Mesenchymal stem cell (in vitro differentiated cells and primary cell): ENCODE measurements at regions not wholly inside any gene's neighbourhood (a gene's known extent, or its start where the extent isn't known, plus 50 kb on each side); places are given as distances from the start of the nearest gene placed in this dataset.
A peak's percentile ranks its signal among the peaks of the same experiment; 100 is the strongest.

Source experiments
- DNase-seq: peaks from one replicate; pipeline ENCODE4 v3.0.0-alpha.2; 2013
- H2AFZ ChIP-seq: one replicate; pipeline ENCODE4 v1.6.1; 2013; ENCODE audit warnings: low read depth, mild to moderate bottlenecking, control low read depth, inconsistent platforms, low read length, moderate library complexity
- H2AK5ac ChIP-seq: 2 replicates; pipeline ENCODE4 v1.6.1; 2013; ENCODE audit warnings: low read length, moderate library complexity, mild to moderate bottlenecking, inconsistent platforms; ENCODE audit not compliant: severe bottlenecking
- H2BK120ac ChIP-seq: one replicate; pipeline ENCODE4 v1.6.1; 2013; ENCODE audit warnings: low read depth, mild to moderate bottlenecking, inconsistent platforms, low read length, moderate library complexity
- H2BK12ac ChIP-seq, 2 experiments: one replicate each; pipeline ENCODE4 v1.6.1; 2013; ENCODE audit warnings: inconsistent platforms in 2 of 2, low read length in 2 of 2, mild to moderate bottlenecking in 2 of 2, moderate library complexity in 2 of 2, control low read depth in 1 of 2
- H2BK15ac ChIP-seq: one replicate; pipeline ENCODE4 v1.6.1; 2013; ENCODE audit warnings: mild to moderate bottlenecking, low read depth, inconsistent platforms; ENCODE audit not compliant: poor library complexity, severe bottlenecking
- H2BK5ac ChIP-seq: 2 replicates; pipeline ENCODE4 v1.6.1; 2013; ENCODE audit warnings: low read depth, mild to moderate bottlenecking, low read length, control low read depth, inconsistent platforms; ENCODE audit not compliant: poor library complexity, severe bottlenecking
- H3K14ac ChIP-seq, 2 experiments: one replicate each; pipeline ENCODE4 v1.6.1; 2013; ENCODE audit warnings: inconsistent platforms in 2 of 2, low read length in 2 of 2, control low read depth in 1 of 2, mild to moderate bottlenecking in 1 of 2, moderate library complexity in 1 of 2
- H3K18ac ChIP-seq, 2 experiments: one replicate each; pipeline ENCODE4 v1.6.1; 2013; ENCODE audit warnings: inconsistent platforms in 2 of 2, low read length in 2 of 2, control low read depth in 1 of 2, low read depth in 1 of 2, mild to moderate bottlenecking in 1 of 2
- H3K23ac ChIP-seq, 2 experiments: one replicate each; pipeline ENCODE4 v1.6.1; 2013; ENCODE audit warnings: inconsistent platforms in 2 of 2, low read length in 2 of 2, mild to moderate bottlenecking in 2 of 2, moderate library complexity in 2 of 2, control low read depth in 1 of 2
- H3K27ac ChIP-seq: 2 replicates; pipeline ENCODE4 v1.5.1; 2013; ENCODE audit warnings: mild to moderate bottlenecking, moderate library complexity, low read length, control low read depth, inconsistent platforms; ENCODE audit not compliant: poor library complexity, severe bottlenecking
- H3K27me3 ChIP-seq, 2 experiments: 2 replicates each; pipeline versions ENCODE4 v1.6.1 to v1.7.0; 2013; ENCODE audit warnings: low read length in 2 of 2, mild to moderate bottlenecking in 2 of 2, moderate library complexity in 2 of 2, control low read depth in 1 of 2, inconsistent platforms in 1 of 2; ENCODE audit not compliant: control insufficient read depth in 1 of 2, insufficient read depth in 1 of 2
- H3K36me3 ChIP-seq, 2 experiments: 2 replicates each; pipeline versions ENCODE4 v1.6.1 to v1.7.0; 2013; ENCODE audit warnings: low read length in 2 of 2, control low read depth in 1 of 2, inconsistent platforms in 1 of 2, low read depth in 1 of 2, mild to moderate bottlenecking in 1 of 2; ENCODE audit not compliant: insufficient read depth in 2 of 2, control insufficient read depth in 1 of 2
- H3K4ac ChIP-seq, 2 experiments: one replicate each; pipeline ENCODE4 v1.6.1; 2013; ENCODE audit warnings: inconsistent platforms in 2 of 2, low read length in 2 of 2, mild to moderate bottlenecking in 2 of 2, moderate library complexity in 2 of 2, control low read depth in 1 of 2, low read depth in 1 of 2
- H3K4me1 ChIP-seq: 2 replicates; pipeline ENCODE4 v1.6.1; 2013; ENCODE audit warnings: low read depth, low read length, control low read depth; ENCODE audit not compliant: control insufficient read depth, insufficient read depth
- H3K4me2 ChIP-seq: 2 replicates; pipeline ENCODE4 v1.6.1; 2013; ENCODE audit warnings: low read length, mild to moderate bottlenecking, inconsistent platforms; ENCODE audit not compliant: poor library complexity, severe bottlenecking
- H3K4me3 ChIP-seq, 2 experiments: 2 replicates each; pipeline versions ENCODE4 v1.5.1 to v1.7.0; 2013; ENCODE audit warnings: low read length in 2 of 2, mild to moderate bottlenecking in 2 of 2, control low read depth in 1 of 2, low read depth in 1 of 2; ENCODE audit not compliant: insufficient read depth in 1 of 2
- H3K79me1 ChIP-seq: replicated peaks from 2 replicates; pipeline ENCODE4 v1.6.1; 2013; ENCODE audit warnings: mild to moderate bottlenecking, control low read depth, low read length, inconsistent platforms; ENCODE audit not compliant: poor library complexity, severe bottlenecking
- H3K9ac ChIP-seq: 2 replicates; pipeline ENCODE4 v1.7.0; 2013; ENCODE audit warnings: mild to moderate bottlenecking, low read length, moderate library complexity
- H3K9me3 ChIP-seq: 2 replicates; pipeline ENCODE4 v1.7.0; 2013; ENCODE audit warnings: mild to moderate bottlenecking, low read length; ENCODE audit not compliant: control insufficient read depth
- H4K8ac ChIP-seq: one replicate; pipeline ENCODE4 v1.6.1; 2013; ENCODE audit warnings: inconsistent platforms, mild to moderate bottlenecking, low read length, moderate library complexity
- H4K91ac ChIP-seq: one replicate; pipeline ENCODE4 v1.6.1; 2013; ENCODE audit warnings: mild to moderate bottlenecking, low read length, inconsistent platforms
- WGBS: methylation state at CpG from one replicate; pipeline ENCODE4 v1.1.7; 2013; ENCODE audit warnings: mixed read lengths; 5-methylcytosine and 5-hydroxymethylcytosine counted together

DNA sequence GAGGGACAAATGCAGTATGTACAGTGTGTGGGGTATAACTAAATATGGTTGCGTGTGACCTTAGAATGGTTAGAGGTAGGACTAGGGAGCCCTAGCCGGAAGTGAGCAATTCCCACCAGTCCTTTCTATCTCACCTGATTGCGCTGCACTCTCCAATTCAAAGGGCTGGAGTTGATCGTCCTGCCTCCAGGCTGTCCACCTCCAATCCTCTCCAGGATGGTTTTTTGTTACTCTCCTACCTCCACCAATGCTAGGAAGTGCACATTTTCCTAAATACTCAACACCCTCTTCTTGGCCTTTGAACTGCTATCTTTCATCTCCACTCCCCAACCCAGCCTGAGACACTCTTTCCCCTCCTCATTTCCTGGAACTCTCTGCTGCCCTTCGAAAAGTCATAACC lies 181.7 kb upstream of the ASIC2 start:
- Histone ChIP-seq H3K79me1 (no peaks in the 10 kb centered on the region), H3K4ac (peak overlapping the region in 1 of 2 experiments; percentile 43), H2AFZ (no peak overlapping the region), H3K27ac (no peak overlapping the region), H3K23ac (no peak overlapping the region), H3K4me1 (no peaks in the 10 kb centered on the region), H2BK12ac (peak overlapping the region in 1 of 2 experiments; percentile 37), H2AK5ac (no peak overlapping the region), H2BK15ac (no peak overlapping the region), H3K36me3 (no peaks in the 10 kb centered on the region), H3K14ac (peak overlapping the region in 1 of 2 experiments; percentile 23), H4K91ac (no peak overlapping the region), H3K9ac (no peak overlapping the region), H3K9me3 (no peaks in the 10 kb centered on the region), H2BK5ac (no peak overlapping the region), H3K27me3 (peaks cover 0 to 20% of the 10 kb centered on the region in 2 experiments), H2BK120ac (no peak overlapping the region), H4K8ac (no peak overlapping the region), H3K18ac (peak overlapping the region in 1 of 2 experiments; percentile 24), H3K4me2 (no peak overlapping the region), H3K4me3 (no peak overlapping the region)
- WGBS, result 85% methylated on average over 5 of the region's 5 CpGs
- DNase-seq, result no peak

DNA sequence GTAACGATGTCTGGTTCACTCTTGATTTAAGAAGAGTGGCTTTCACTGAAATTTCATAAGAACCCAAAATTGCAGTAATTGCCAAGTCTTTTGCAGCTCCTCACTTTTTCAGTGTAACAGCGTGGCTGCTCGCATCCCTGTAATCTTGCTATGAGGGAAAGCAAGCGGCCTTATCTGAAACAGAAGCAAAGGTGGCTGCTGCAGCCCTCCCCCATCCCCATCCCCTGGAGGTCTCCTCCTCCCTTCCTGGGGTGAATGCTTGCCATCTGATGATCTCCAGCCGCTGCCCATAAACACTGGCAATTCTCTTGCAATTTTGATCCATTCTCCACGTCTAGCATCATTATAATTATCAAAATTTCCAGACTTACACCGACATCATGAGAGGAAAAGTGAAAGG lies 182.5 kb upstream of the ASIC2 start:
- peak overlapping the region in 1 of 2 experiments; percentile 42 for H2BK12ac ChIP-seq
- no peak overlapping the region for H2AFZ ChIP-seq
- H3K4me2 ChIP-seq, result no peak overlapping the region
- H2BK15ac ChIP-seq, result no peak overlapping the region
- no peak overlapping the region for H2AK5ac ChIP-seq
- no peak overlapping the region for H3K14ac ChIP-seq
- H3K4ac ChIP-seq, result no peak overlapping the region
- H3K36me3 ChIP-seq, result no peaks in the 10 kb centered on the region
- H3K79me1 ChIP-seq, result no peaks in the 10 kb centered on the region
- WGBS, result 65% methylated on average over 6 of the region's 7 CpGs
- no peak overlapping the region for H3K27ac ChIP-seq
- no peaks in the 10 kb centered on the region for H3K9me3 ChIP-seq
- peak overlapping the region in 1 of 2 experiments; percentile 34 for H3K18ac ChIP-seq
- no peak overlapping the region for H2BK5ac ChIP-seq
- H3K23ac ChIP-seq, result no peak overlapping the region
- no peak overlapping the region for H2BK120ac ChIP-seq
- no peak overlapping the region for H3K4me3 ChIP-seq
- no peak overlapping the region for H4K91ac ChIP-seq
- no peak overlapping the region for H3K9ac ChIP-seq
- H3K27me3 ChIP-seq, result peaks cover 0 to 25% of the 10 kb centered on the region in 2 experiments
- no peak overlapping the region for H4K8ac ChIP-seq
- no peak for DNase-seq
- no peaks in the 10 kb centered on the region for H3K4me1 ChIP-seq

DNA sequence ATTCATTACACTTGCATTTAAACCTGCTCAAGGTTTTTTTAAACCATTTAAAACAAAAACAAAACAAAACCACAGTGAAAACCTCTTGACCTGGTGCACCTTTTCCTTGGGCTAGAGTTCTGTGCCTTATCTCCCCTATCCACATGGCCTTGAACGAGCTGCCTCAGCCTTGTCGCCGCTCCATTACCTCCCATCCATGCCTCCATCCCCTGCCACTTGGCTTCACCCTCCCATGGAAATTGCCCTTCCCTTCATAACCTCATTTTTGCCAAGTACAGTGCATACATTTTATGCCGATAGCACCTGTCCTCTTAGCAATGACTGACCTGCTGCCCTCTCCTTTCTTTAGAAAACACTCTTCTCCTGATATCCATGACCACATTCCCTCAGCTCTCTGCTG lies 188.6 kb upstream of the ASIC2 start:
- no peak overlapping the region for H2BK120ac ChIP-seq
- peaks cover 0 to 59% of the 10 kb centered on the region in 2 experiments for H3K27me3 ChIP-seq
- H2BK5ac ChIP-seq, result no peak overlapping the region
- H2AFZ ChIP-seq, result no peak overlapping the region
- H3K36me3 ChIP-seq, result no peaks in the 10 kb centered on the region
- no peak overlapping the region for H3K23ac ChIP-seq
- no peak overlapping the region for H2BK15ac ChIP-seq
- H3K18ac ChIP-seq, result no peak overlapping the region
- H3K9me3 ChIP-seq, result no peaks in the 10 kb centered on the region
- H3K27ac ChIP-seq, result no peak overlapping the region
- no peak overlapping the region for H3K9ac ChIP-seq
- H4K8ac ChIP-seq, result no peak overlapping the region
- H3K4me1 ChIP-seq, result no peaks in the 10 kb centered on the region
- H3K4me2 ChIP-seq, result no peak overlapping the region
- H3K79me1 ChIP-seq, result no peaks in the 10 kb centered on the region
- 89% methylated on average over 4 of the region's 4 CpGs for WGBS
- H3K4me3 ChIP-seq, result no peak overlapping the region
- no peak overlapping the region for H2BK12ac ChIP-seq
- peak overlapping the region in 1 of 2 experiments; percentile 77 for H3K14ac ChIP-seq
- no peak overlapping the region for H3K4ac ChIP-seq
- no peak for DNase-seq
- no peak overlapping the region for H4K91ac ChIP-seq
- H2AK5ac ChIP-seq, result no peak overlapping the region

DNA sequence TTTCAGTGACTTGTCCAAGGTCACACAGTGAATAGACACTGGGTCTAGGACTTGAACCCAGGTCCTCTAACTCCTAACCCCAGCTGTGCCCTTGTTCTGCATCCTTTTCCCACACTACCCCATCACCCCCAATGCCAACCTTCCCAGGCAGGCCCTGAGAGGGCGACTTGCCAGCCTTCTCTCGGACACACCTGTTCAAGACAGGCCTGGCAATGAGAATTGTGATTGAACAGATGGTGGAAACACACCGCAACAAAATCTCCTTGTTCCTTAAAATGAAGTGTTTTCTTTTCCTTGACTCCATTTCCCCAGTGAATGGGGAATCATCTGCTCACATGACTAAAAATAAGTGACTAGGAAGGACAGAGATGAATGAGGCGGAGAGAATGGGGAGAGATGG lies 189.5 kb upstream of the ASIC2 start:
- H3K4me2 ChIP-seq, result no peak overlapping the region
- no peaks in the 10 kb centered on the region for H3K4me1 ChIP-seq
- no peak overlapping the region for H3K4ac ChIP-seq
- no peak overlapping the region for H3K14ac ChIP-seq
- no peak overlapping the region for H4K8ac ChIP-seq
- peak overlapping the region; percentile 40 for H2BK15ac ChIP-seq
- peaks cover 0 to 57% of the 10 kb centered on the region in 2 experiments for H3K27me3 ChIP-seq
- H3K9ac ChIP-seq, result no peak overlapping the region
- no peaks in the 10 kb centered on the region for H3K36me3 ChIP-seq
- no peak overlapping the region for H2AFZ ChIP-seq
- no peak overlapping the region for H3K23ac ChIP-seq
- H2BK120ac ChIP-seq, result no peak overlapping the region
- no peak overlapping the region for H3K18ac ChIP-seq
- H2AK5ac ChIP-seq, result no peak overlapping the region
- 97% methylated on average over 3 of the region's 4 CpGs for WGBS
- no peaks in the 10 kb centered on the region for H3K9me3 ChIP-seq
- no peak overlapping the region for H2BK5ac ChIP-seq
- H3K27ac ChIP-seq, result no peak overlapping the region
- H4K91ac ChIP-seq, result no peak overlapping the region
- no peak overlapping the region for H3K4me3 ChIP-seq
- H2BK12ac ChIP-seq, result no peak overlapping the region
- H3K79me1 ChIP-seq, result no peaks in the 10 kb centered on the region
- no peak for DNase-seq
